Lung (tissue), 11 donors: ENCODE measurements at regions not wholly inside any gene's neighbourhood (a gene's known extent, or its start where the extent isn't known, plus 50 kb on each side); places are given as distances from the start of the nearest gene placed in this dataset.

Experiments
- ATAC-seq: fragments of 200-7000 bp; cut with Tn5 transposase; one replicate; pipeline ENCODE4 v1.9.1; 2020; ENCODE audit warnings: moderate number of reproducible peaks; ENCODE audit not compliant: insufficient read depth, low FRiP score
- DNase-seq, 3 donors: peaks; one replicate each; pipeline ENCODE4 v3.0.0-alpha.2; 2013 to 2017
- H3K27ac ChIP-seq, 2 donors: one replicate each; pipeline ENCODE4 v1.5.1; 2013; ENCODE audit warnings: mild to moderate bottlenecking in 2 of 2, moderate library complexity in 2 of 2, control low read depth in 1 of 2, inconsistent platforms in 1 of 2, low read depth in 1 of 2, low read length in 1 of 2
- H3K27me3 ChIP-seq, 3 donors: one replicate each; pipeline ENCODE4 v1.5.1; 2013; ENCODE audit warnings: low read length in 2 of 3; ENCODE audit not compliant: control insufficient read depth in 3 of 3, insufficient read depth in 3 of 3
- H3K36me3 ChIP-seq, 4 donors: one replicate each; pipeline ENCODE4 v1.5.1; 2013; ENCODE audit warnings: low read length in 4 of 4, mild to moderate bottlenecking in 1 of 4, moderate library complexity in 1 of 4; ENCODE audit not compliant: control insufficient read depth in 4 of 4, insufficient read depth in 4 of 4
- H3K4me1 ChIP-seq, 5 donors: one replicate each; pipeline ENCODE4 v1.5.1; 2013; ENCODE audit warnings: low read length in 5 of 5, mild to moderate bottlenecking in 2 of 5, moderate library complexity in 1 of 5; ENCODE audit not compliant: control insufficient read depth in 5 of 5, insufficient read depth in 5 of 5
- H3K4me3 ChIP-seq: one replicate; pipeline ENCODE4 v1.5.1; 2013; ENCODE audit warnings: mild to moderate bottlenecking, control low read depth, moderate library complexity
- H3K9ac ChIP-seq, 2 donors: one replicate each; pipeline ENCODE4 v1.5.1; 2013; ENCODE audit warnings: low read length in 2 of 2, control low read depth in 1 of 2; ENCODE audit not compliant: insufficient read depth in 1 of 2
- H3K9me3 ChIP-seq, 4 donors: one replicate each; pipeline ENCODE4 v1.5.1; 2013; ENCODE audit warnings: low read length in 3 of 4, mild to moderate bottlenecking in 1 of 4, moderate library complexity in 1 of 4; ENCODE audit not compliant: control insufficient read depth in 4 of 4, insufficient read depth in 3 of 4
- CTCF ChIP-seq: IDR thresholded peaks from 2 replicates; pipeline ENCODE4 v1.5.1; 2012; ENCODE audit warnings: mild to moderate bottlenecking; ENCODE audit errors: control extremely low read depth, extremely low read depth
- WGBS, 2 donors: extraction: QIAGEN DNeasy Blood & Tissue Kit; methylation state at CpG; one replicate each; pipeline ENCODE4 v1.1.7; 2013; 5-methylcytosine and 5-hydroxymethylcytosine counted together
- donor health status: control.
- donor health status: control.
- donor health status: Bipolar disorder and iron deficiency.
- donor health status: healthy.
- donor health status: DM: yes; HTN: yes; CAD: no.

- Histone ChIP-seq H3K27ac (no peak overlapping the region), H3K36me3 (no peaks in the 10 kb centered on the region), H3K9ac (no peak overlapping the region), H3K4me1 (peaks cover 0 to 9% (median 0%) of the 10 kb centered on the region in 5 donors), H3K4me3 (no peak overlapping the region), H3K9me3 (no peaks in the 10 kb centered on the region), H3K27me3 (no peaks in the 10 kb centered on the region)
- 48 to 49% methylated on average over 7 of the region's 7 CpGs for WGBS, 2 donors
- TF ChIP-seq CTCF, result no peak
- ATAC-seq (no peak), DNase-seq (no peak)
These were observed 243.7 kb upstream of the BMPER start for GRCh38 chr7:33661430-33662160.

- no peaks in the 10 kb centered on the region for H3K27me3 ChIP-seq
- DNase-seq (no peak), ATAC-seq (no peak)
- no peaks in the 10 kb centered on the region for H3K9me3 ChIP-seq
- no peak overlapping the region for H3K9ac ChIP-seq
- no peak for TF ChIP-seq CTCF
- no peaks in the 10 kb centered on the region for H3K36me3 ChIP-seq
- peaks cover 0 to 6% (median 2%) of the 10 kb centered on the region in 5 donors for H3K4me1 ChIP-seq
- H3K27ac ChIP-seq, result no peak overlapping the region
- no peak overlapping the region for H3K4me3 ChIP-seq
These were observed 238.8 kb upstream of the BMPER start for GRCh38 chr7:33666531-33666930.

- no peaks in the 10 kb centered on the region for H3K36me3 ChIP-seq
- H3K9me3 ChIP-seq, result no peaks in the 10 kb centered on the region
- no peak for TF ChIP-seq CTCF
- H3K27me3 ChIP-seq, result no peaks in the 10 kb centered on the region
- DNase-seq (peak in 1 of 3 donors; percentile 65), ATAC-seq (no peak)
- no peak overlapping the region for H3K27ac ChIP-seq
- peaks cover 0 to 6% (median 2%) of the 10 kb centered on the region in 5 donors for H3K4me1 ChIP-seq
- no peak overlapping the region for H3K9ac ChIP-seq
- no peak overlapping the region for H3K4me3 ChIP-seq
These were observed 238.1 kb upstream of the BMPER start for GRCh38 chr7:33667196-33667595.

- 46 to 64% methylated on average over 5 of the region's 5 CpGs for WGBS, 2 donors
- TF ChIP-seq CTCF, result no peak
- H3K27ac ChIP-seq, result no peak overlapping the region
- no peaks in the 10 kb centered on the region for H3K9me3 ChIP-seq
- no peak overlapping the region for H3K9ac ChIP-seq
- H3K27me3 ChIP-seq, result no peaks in the 10 kb centered on the region
- H3K36me3 ChIP-seq, result no peaks in the 10 kb centered on the region
- H3K4me3 ChIP-seq, result no peak overlapping the region
- no peak for ATAC-seq
- peaks cover 0 to 6% (median 2%) of the 10 kb centered on the region in 5 donors for H3K4me1 ChIP-seq
- DNase-seq, result peak in 2 of 3 donors; percentile 33 to 55
These were observed 236.1 kb upstream of the BMPER start for GRCh38 chr7:33669251-33669670.
